Renal cortical epithelial cell (primary cell): ENCODE measurements at regions not wholly inside any gene's neighbourhood (a gene's known extent, or its start where the extent isn't known, plus 50 kb on each side); places are given as distances from the start of the nearest gene placed in this dataset.
A peak's percentile ranks its signal among the peaks of the same experiment; 100 is the strongest.

Experiments
- DNase-seq: peaks from one replicate; pipeline ENCODE4 v3.0.0-alpha.2; 2011; ENCODE audit warnings: low read depth

DNA sequence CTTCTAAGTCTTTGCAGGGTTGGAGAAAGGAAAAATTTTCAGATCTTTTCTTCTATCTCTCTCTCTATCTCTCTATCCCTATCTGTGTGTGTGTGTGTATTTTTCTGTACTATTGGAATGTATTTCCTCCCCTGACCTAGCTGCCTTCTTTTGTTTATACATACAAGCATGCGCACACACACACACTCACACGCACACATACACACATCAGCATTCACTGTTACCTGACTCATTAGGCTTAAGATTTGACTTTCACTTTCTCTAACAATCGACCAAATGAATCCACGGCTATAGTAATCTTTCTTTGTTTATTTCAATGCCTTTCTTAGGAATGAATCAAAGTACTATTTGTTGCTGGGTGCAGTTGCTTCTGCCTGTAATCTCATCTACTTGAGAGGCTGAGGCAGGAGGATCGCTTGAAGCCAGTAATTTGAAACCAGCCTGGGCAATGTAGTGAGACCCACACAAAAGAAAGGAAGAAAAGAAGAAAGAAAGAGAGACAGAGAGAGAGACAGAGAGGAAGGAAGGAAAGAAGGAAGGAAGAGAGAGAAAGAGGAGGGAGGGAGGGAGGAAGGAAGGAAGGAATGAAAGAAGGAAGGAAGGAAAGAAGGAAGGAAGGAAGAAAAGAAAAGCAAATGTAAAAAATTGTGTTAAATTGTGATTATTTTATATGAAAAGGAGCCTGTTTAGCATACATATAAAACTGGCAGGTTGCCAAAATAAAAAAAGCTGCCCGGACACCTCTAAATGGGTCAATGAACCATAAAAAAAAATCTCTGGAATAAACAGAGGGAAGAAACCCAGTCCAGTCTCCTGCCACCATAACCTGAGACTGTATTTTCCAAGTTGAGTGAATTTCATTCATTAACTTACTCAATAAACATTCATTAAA is 206.8 kb downstream of the ZNF326 start:
- DNase-seq: peak; percentile 59

DNA sequence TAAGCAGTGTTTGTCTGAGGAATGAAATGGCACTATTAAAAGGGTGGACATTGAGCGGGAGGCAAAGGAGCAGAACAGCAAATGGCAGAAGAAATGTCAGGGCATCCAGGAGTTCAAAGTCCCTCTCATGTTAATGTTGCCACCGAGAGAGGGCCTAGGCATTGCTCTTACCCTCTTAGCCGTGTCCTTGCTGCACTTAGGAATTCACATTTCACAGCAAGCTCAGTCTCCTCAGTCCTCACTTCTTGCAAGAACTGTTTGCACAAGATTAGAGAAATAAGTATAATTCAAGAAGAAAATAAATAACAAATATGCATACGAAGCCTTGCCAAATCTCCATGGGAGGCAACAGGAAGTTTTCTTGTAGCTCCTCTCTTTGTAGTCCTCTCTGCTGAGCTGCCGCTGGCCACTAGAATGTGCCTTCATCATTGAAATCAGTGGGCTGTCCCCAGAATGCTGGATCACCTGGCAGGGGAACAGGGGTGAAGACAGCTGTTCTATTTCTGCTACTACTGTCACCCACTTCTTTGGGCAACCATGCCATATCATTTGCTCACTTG is 205.8 kb downstream of the ZNF326 start:
- no peak for DNase-seq

DNA sequence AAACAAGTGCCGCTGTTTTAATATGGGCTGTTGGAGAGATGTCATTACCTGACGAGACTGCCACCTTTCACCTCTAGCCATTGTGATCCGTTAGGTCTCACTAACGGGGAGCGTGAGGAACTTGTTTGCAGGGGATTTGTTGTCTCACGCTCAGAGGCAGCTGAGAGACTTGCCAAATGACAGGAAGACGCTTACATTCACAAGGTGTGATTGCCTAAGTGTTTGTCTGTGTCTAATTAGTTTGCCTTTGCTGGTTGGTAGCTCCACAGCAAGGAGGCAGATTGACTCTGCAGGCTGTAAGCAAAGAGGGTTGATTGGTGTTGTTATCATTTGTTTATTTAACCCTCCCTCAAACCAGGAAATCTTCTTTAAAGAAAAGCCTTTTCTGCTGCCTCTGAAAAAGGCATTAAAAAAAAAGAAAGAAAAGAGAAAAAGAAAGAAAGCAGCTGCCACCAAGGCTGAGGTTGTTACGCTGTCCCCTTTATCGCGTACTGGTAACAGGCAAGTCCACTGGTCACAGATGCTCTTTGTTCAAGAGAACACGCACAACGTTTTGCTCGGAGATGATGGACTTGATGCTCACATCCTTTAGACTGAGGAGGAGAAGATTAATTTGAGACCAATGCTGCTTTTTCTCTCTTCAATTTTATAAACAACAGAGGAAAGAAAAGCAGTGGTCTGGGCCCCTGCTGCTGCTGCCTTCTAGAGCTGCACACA is 203.9 kb downstream of the ZNF326 start:
- DNase-seq: no peak

DNA sequence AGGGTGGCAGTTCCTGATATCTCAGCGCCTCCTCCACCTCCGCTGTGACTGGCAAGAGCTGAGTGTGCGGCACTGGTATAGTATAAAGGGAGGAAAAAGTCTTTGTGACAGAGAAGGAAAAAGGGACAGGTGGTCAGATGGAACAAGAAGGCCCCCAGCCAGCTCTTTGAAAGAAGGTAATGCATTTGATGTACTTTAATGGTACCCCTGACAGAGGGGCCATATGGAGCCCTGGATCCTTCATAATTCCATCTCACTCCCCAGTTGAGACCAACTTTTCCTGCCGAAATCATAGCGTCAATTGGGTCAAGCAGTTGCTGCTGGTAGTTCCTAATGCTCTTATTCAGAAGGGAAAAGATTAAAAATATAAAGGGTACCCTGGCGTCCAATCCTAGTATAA is 198.2 kb downstream of the ZNF326 start:
- DNase-seq: no peak

DNA sequence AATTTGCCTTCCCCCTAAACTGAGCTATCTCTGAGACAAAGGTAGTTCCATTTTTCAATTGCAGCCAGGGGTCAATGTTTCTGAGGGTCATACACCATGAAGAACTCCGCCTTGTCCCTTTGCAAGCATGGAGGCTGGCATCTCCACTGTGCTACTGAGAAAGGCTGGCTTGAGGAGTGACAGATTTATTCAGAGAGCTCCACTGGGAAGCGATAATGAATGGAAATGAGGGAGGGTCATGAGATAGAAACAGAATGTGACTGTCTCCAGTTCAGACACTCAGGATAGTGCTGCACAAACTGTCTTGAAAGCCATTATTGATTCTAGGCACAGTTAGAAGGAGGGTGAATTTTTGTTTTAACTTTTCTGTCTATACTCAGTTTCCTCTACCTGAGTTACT is 197.5 kb downstream of the ZNF326 start:
- DNase-seq: no peak

DNA sequence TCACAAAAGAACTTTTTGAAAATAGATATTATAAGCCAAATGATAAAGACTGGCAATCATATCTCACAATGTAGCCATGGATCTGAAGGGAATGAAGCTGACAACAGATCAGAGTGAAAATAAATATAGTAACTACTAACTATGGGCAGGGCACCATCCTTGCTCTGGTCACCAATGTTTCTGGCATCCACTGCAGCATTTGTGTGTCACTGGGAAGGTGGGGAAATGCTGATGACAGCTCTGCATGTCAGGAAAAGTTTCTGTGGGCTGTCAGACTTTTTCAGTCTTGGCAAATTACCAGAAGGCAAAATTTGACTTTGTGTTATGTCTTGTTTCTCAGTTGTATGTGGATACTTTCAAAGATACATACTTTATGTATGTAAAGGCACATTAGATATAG is 195.6 kb downstream of the ZNF326 start:
- DNase-seq: no peak

DNA sequence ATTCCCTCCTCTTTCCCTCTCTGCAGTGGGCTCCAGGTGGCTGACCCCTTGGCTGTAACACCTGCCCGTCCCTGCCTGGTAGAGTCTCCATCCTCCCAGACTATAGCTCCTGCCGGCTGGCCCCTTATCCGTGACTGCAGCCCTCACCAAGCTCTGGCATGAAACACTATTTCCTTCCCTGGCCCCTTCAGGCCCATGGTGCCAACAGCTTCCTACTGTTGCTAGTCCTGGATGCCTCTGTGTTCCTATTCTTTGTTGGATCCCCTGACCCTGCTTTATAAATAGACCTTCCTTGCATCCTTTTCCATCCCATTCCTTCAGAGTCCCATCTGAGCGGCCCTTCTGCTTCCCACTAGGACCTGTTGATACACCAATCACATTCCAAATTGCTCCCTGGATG is 195.0 kb downstream of the ZNF326 start:
- DNase-seq: no peak

DNA sequence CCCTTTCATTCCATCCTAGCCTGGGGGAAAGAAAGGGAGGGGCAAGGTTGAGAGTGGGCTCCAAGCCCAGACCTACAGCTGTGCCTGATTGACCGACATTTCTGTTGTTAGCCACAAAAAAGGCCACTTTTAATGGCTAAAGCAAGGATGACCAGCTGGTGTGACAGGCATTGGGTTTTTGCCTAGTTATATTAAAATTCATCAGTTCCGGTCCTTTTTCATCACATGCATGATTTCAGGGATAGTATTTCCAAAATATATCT is 192.3 kb downstream of the ZNF326 start:
- DNase-seq: no peak

DNA sequence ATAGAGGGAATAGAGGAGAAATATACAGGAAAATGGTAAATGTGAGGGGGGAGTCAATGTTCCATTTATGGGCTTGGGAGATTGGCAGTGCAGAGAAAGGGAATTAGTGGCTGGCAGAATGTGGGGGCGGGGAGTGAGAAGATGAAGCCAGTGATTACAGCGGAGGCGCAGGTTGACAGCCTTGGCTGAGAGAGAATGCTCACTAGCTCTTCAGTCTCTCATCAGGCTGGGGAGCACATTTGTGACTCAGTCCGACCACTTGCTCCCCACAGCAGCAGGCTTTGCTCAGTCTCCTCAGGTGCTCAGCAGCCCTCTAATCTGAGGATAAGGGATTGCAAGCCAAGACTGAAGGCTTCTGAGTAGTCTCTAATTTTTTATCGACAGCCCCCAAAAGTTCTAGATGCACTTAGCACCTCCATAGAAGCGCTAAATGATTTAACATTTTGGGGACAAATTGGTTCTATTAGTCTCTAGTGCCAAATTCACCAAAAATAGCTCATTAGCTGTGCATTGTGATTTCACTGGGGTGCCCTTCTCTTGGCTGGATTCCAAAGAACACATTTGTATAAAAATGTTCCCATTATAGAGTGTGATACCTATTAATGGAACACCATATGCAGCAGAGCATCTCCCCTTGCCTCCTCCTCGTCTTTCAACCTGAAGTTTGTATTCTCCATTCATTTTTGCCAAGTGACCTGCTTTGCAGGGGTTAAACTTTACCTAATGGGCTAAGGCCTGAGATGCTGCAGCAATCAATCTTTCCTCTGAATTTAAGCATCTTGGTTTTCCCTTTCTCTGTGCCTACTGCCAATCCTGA is 191.8 kb downstream of the ZNF326 start:
- no peak for DNase-seq

DNA sequence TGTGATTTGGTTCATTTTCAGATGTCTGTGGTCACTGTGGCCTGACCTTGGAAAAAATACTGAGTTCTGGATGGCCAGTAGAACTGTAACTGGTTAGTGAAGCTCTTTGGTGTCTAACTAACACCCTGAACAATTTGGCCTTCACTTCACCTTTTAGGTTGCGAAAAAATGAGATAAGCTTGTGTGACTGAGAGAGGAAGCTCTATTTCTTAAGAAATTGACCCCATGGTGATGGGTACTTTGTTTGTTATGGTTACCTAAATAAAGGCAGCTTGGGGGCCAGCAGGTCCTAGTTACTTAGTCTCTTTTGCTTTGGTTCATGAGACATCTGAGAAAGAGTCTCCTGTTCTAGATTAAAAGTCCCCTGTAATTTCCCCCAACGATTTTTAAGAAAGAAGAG is 181.6 kb downstream of the ZNF326 start:
- peak; percentile 94 for DNase-seq

DNA sequence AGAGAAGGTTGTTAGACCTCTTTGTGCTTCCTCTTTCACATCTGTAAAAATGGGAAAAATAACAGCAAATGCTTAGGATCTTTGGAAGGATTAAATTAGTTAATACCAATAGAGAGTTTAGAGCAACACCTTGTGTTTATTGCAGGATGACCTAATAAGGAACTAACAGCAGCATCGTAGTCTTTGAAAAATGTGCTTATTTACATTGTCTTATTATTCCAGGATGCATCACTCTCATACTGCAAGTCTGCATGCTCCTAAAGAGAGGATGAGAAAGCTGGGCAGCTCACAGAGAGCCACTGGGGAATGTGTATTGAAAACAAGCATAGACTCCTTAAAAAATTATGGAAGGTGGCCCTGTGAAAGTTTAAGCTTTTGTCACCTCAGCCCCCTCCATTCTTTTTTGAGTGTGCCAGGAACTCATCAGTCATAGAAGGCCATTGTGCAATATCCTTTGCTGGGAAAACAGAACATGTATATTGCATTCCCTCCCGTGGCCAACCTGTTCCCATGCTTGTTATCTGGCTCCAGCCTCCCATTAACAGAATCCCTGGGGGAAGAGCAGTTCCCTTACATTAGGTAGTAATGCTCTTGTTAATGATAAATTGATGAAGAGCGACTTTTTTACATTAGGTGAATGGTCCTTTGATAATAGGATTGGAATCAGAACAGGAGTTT is 180.7 kb downstream of the ZNF326 start:
- DNase-seq: peak; percentile 87

DNA sequence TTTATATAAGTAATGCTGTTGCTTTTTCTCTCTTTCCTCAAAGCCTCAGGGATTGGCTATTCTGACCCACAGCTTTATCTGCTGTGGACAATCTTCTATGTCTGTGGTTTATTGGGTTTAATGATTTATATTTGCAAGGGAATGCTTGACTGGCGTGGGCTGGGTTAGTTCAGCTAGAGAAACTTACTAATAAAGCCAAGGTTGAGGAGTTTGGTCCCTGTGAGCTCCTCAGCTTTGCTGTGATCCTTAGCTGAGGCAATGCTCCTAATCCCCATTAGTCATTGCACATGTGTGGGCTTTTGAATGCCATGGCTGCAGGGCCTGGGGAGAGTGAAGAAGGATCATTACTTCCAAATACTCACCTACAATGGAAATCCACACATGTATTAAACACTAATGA is 179.3 kb downstream of the ZNF326 start:
- peak; percentile 96 for DNase-seq

DNA sequence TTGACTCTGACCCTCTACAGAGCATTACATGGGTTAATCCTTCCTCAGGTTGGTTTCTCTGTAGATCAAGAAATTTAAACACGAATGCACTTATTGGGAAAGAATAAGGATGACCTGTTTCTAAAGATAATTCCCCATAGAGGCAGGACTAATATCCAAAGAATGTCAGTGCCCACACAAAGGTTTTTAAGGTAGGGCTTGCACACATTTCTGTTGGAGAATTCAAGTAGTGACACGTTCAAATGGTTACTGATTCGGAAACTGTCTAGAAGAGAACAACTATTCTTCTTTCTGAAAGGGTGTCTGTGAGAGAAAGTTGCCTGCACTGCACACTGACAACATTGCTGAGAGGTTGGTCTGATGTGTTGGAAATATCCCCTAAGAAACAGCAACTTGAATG is 167.3 kb downstream of the ZNF326 start:
- peak; percentile 7 for DNase-seq

DNA sequence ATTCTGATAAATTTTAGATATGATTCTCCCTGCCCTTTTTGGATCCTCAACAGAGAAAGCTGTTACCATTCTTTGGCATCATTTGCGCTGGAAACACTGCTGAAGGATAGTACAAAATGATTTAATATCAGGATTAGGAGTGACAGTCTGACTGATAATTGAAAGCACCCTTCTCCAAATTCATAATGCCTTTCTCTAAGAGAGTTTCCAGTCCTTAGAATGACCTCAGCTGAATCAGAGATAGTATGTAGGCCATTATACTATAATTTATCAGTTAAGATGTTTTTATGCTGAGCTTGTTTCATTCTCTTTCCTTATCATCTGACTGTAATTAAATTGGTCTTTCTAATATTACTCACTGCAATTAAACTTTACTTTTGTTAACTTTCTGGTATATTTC is 166.7 kb downstream of the ZNF326 start:
- no peak for DNase-seq

DNA sequence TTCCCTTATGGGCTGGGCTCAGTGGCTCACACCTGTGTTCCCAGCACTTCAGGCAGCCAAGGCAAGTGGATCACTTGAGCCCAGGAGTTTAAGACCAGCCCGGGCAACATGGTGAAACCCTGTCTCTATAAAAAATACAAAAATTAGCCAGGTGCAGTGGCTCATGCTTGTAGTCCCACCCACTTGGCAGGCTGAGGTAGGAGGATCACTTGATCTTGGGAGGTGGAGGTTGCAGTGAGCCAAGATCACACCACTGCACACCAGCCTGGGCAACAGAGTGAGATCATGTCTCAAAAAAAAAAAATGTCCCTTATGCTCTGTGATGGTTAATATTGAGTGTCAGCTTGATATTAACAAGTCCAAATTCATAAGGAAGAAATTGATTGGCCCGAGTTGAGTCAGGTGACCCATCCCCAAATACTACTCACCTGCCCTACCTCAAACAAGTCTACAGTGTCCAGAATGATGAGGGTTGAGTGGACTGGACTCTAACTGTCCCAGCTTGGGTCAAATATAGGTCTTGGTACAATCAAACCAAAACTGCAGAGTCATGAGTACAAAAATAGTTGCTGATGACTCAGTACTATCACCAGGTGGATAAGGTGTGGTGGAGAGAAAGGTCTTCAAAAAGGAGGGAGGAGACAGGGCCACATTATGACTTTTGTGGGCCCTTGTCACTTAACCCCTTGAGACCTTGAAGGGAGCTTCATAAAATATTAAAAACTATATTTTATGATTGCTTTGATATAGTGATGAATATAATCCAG is 161.0 kb downstream of the ZNF326 start:
- no peak for DNase-seq

DNA sequence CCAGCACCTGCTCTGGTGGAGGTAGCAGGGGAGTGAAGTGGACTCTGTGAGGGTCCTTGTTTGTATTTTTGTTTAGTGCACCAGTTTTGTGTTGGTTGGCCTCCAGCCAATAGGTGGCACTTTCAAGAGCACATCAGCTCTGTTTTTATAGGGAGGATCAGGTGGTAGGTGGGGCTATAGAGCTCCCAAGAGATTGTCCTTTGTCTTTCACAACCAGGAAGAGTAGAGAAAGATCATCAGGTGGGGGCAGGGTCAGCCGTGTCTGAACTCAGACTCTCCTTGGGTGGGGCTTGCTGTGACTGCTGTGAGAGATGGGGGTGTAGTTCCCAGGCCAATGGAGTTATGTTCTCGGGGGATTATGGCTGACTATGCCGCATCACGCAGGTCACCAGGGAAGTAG is 159.8 kb downstream of the ZNF326 start:
- DNase-seq: no peak

DNA sequence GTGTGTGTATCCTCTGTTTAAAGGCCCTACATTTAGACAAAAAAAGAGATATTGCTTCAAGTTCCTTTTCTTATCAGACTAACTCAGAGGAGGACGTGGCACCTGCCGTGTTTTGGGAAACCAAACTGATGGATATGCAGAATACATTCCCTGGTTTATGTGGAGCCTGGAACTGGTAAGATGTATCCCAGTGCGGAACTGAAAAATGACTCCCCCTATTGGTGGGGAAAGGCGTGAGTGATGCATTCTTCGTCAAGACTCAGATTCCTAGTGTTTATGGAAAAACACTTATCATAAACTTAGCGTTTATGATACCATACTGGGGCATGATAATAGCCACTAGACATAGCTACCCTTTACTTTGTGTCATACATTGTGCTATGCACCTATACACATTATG is 154.2 kb downstream of the ZNF326 start:
- no peak for DNase-seq

DNA sequence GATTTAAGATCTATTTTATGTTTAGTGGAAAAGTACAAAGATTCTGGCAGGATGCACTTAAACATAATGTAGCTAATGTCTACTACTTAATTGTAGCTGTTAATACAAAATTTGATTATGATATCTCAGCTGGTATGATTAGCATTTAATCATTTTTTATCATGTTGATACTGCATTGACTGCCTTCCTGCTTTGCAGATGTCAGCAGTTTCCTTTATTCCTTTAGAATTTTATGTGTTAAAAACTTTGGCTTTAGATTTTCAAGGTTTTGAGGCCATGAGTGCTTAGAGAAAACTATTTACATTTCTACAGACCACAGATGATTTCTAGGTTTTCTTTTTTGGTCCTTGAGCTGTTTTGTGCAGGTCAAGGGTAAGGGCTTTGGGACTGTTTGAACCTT is 152.2 kb downstream of the ZNF326 start:
- DNase-seq: no peak

DNA sequence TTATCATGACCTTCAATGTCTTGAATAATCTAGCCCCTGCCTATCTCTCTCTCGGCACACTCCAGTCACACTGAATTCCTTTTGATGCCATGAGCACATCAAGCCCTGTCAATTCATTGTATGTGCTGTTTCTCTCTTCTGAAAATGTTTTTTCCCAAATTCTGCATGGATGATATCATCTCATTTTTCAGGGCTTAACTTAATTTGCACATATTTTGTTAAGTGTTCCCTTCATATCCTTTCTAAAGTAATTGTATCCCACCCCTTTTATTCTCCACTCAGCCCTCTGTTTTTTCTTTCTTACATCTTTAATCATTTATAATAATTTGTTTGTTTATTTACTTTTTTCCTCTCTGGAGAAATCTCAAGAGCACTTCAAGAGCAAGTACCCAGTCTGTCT is 149.9 kb downstream of the ZNF326 start:
- no peak for DNase-seq

DNA sequence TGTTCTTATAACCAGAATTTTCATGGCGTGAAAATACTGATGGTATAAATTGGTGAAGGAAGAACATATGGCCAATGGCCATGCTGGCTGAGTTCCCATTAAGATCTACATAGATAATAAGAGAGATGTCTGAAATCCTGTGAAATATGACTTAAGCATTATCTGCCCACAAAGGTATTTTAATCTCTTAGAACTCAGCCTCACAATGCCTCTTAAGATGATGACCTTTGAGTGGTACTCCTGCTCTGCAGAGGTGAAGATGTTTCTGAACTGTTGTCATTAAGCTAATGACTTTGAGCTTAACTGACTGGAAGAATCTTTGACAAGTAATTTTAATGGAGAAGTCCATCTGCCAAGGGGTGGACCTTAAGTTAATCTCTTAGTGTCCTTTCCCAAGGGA is 148.7 kb downstream of the ZNF326 start:
- DNase-seq: no peak

DNA sequence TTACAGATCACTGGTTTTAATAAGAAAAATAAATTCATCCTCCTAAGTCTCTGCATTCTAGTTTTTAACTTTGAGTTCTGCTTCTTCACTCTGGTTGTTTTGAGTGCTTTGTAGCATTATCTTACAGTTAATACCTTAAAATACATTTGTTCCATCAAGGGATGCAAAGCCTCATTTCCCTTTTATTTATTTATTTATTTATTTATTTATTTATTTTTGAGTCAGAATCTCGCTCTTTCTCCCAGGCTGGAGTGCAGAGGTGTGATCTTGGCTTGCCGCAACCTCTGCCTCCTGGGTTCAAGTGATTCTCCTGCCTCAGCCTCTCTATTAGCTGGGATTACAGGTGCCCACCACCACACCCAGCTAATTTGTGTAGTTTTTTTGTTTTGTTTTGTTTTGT is 147.8 kb downstream of the ZNF326 start:
- DNase-seq: no peak
